ENCODE measurements at regions not wholly inside any gene's neighbourhood (a gene's known extent, or its start where the extent isn't known, plus 50 kb on each side); places are given as distances from the start of the nearest gene placed in this dataset.

DNA sequence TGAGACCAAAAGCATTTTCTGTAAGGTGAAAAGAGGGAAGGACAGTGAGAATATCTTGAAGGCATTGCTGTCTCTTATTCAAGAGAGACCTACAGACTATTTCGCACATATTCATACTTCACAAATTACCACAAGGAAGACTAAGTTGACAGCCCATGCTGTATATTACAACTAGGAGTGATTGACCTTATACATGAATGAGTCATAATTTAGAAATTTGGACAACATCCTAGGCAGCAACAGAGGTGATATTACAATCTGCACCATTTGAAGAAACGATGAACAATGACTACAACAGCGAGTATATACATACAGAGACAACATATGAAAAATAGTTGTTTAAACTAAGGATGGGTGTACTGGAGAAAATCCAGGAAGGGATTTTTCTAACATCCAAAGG is 971.7 kb downstream of the CDH11 start:
- DNase-seq = no peak

DNA sequence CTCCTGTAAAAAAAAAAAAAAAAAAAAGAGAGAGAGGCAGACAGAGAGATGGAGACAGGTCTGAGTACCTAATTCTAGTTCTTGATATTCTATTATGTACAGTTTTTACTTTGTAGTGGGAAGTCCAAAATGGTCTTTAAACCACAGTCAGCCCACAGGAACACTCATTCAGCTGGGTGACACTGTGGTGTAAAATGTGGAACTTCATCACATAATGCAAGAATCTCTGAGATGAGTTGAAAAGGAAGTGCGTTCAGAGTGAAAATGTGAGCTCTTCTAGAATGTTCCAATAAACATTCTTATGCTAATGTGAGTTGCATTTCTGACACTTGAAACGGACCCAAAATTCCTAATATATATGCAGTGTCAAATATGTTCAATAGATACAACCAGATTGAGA is 972.1 kb downstream of the CDH11 start:
- no peak for DNase-seq

DNA sequence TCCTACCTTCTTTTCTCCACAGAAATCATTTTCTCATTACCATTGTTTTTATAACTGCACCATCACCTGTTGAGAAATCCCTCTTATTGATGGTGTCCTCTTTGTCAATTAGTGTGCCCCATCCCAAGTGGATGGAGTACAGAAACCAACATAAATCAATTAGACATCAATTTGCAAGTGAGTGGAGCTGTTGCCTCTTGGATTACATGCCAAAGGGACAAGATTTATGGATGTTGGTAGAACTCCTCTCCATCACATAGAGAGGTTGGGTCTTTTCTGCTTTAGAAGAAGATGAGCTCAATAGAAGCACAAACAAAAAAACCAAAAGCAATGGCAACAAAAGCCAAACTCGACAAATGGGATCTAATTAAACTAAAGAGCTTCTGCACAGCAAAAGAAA is 973.5 kb downstream of the CDH11 start:
- no peak for DNase-seq

DNA sequence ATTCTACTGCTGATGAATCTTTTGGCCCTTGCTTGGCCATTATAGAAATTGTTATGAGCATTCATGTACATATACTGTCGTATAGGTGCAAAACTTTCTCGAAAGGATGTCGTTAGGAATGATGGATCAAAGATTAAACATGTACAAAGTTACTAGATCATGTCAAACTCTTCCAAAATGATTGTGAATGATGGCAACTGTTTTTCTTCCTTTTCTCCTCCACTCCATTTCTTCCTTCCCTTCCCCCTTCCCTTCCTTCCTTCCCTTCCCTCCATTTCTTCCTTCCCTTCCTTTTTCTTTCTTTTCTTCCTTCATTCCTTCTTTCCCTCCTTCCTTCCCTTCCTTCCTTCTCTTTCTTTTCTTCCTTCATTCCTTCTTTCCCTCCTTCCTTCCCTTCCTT is 973.9 kb downstream of the CDH11 start:
- DNase-seq = no peak

DNA sequence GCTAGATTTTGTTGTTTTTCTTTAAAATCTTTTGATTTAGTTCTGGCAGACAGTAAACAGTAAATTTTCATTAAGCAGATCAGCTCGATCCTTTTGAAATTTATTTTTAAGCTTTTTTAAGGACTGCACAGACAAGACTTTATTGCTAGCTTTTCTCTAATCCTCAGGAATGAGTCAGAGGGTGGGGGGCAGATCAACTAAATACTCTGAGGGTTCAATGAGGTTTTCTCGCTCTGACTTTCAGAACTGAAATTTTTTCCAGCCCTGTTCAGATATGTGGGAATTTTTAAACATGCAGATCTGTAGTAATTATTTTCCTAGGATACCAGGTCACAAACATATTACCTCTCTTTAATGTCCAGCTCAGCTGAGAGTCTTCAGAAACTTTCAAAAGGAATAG is 977.2 kb downstream of the CDH11 start:
- no peak for DNase-seq

DNA sequence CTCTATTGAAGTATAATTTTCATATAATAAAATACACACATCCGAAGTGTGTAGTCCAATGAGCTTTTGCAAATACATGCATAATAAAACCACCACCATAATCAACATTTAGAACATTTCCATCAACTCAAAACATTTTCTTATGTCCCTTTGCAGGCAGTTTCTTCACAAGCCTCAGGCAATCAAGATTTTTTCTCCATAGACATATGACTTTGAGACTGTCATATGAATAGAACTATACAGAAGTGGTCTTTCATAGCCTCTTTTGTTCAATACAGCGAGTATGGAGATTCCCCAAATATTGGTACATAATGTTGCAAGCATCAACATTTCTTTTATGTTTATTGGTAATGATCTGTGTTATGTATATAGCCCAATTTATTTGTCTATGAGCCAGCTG is 983.2 kb downstream of the CDH11 start:
- DNase-seq = no peak

DNA sequence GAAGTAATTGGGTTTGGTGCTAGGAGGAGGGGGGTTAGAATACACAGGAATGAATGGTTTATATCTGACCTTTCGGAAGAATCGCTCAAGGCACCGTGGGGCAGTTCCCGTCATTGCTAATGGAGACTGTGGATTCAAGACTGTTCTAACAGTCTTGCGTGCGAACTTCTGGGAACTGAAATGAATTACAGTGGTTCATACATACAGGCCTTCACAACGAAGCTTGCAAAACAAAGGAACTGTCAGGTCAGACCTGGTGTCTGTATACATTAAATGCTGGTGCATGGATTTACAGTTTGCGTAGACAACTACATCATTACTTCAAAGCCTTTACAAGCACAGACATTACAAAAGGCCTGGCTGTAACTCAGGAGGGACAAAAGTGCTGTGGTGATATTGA is 983.9 kb downstream of the CDH11 start:
- no peak for DNase-seq

DNA sequence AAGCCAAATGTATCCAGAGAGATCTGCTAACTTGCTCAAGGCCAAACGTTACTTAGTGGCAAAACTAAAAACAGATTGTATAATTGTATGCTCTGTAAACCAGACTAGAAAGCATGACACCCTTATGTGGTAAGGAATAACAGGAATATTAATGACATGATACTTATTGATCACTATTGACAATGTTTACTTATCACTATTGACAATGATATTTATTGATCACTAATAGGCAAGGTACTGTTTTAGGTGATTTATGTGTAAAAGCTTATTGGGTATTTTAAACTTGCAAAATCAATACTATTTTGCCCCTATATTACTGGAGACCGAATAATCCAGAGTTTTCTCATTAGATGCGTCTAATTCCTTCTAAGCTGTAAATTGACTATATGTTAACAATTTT is 985.1 kb downstream of the CDH11 start:
- DNase-seq = no peak

DNA sequence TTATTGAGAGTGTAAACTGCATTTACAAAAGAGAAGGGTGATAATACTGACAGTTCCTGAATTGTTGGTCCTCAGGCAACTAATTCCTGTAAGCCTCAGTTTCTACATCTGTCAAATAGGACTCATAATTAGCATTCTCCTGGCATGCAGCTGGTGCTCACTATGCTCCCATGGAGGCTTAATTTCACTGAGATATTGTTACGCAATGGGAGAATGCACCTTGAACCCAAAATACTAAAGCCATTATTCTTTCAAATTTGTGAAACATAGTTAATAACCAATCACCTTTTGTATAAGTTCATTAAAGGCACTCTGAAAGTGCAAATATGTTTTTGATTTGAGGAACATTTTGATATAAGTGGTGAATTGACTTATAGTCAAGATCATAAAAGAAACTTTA is 985.5 kb downstream of the CDH11 start:
- no peak for DNase-seq

DNA sequence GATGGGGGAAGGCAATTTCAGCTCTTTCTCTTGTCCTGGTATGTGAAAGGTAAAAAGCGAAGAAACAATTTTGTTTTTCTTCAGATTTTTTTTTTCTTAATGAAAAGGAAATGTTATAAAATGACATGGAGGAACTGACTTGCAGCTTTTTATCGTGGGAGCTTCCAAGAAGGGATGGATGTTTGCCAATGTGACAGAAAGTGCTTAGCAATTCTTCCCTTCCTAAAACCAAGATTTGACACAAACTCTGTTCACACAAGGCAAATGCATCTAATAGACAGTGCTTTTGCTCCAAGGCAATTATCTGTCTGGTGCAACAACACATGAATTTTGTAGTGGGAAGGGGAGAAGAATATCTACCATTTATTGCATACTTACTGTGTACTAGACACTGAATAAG is 988.5 kb downstream of the CDH11 start:
- no peak for DNase-seq

DNA sequence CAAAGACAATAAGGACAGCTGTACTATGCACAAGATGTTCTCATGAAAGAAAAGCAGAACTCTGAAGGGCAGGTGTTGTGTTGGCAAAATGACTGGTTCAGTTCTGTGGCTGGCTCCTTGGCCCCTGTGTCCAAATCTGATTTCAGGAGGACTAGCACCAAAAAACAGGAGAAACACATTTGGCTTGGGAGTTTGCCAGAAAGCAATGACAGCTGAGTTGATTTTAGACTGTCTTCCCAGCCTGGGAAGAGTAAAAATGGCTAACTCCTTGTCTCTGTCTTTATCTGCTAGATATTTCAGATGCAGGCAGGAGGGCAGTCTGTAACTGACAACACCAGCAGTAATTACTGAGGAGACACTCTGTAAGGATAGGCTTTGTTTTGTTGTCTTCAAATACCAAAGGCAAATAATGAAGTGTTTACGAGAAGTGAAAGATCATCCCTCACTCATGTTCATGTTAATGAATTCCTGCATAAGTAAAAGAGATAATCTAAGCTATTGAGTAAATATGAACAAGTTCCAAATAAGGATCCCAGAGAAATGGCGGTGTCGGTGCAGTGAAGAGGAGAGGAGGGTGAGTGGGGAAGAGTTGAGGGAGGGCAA is 989.0 kb downstream of the CDH11 start:
- DNase-seq = no peak

DNA sequence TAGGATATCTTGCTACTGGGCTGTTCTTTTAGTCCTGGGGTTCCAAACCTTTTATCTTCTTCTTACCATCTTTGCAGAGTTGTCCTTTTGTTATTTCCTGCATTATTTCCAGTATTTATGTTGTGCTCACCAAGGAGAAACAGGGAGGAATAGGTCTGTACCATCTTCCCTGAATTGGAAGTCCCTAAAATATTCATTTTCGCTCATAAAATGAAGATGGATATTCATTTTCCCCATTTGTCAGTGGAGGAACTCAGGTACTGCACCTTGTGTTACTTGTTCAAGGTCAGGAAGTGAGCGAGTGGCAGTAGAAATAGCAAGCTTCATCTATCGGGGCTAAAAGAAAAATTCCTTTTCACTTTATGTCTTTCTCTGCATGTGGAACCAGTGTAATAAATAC is 989.7 kb downstream of the CDH11 start:
- DNase-seq = no peak

DNA sequence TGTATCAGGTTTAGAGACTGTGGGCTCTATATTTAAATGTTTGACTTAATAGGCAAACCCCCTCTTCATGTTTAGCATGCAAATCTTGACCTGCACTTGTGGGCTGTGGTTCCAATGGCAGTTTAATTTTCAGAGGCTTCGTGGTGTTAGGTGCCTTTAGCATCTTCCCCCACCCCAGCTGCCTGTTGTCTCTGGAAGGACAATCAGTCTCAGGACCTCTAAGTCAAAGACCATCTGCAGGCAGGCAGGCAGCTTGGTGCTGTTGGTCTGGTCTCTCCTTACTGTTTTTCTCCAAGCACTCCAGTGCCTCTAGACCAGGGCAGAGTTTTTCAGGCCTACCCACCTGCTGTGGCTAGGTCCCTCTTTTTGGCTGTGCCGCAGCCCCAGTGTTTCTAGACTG is 990.4 kb downstream of the CDH11 start:
- DNase-seq = no peak

DNA sequence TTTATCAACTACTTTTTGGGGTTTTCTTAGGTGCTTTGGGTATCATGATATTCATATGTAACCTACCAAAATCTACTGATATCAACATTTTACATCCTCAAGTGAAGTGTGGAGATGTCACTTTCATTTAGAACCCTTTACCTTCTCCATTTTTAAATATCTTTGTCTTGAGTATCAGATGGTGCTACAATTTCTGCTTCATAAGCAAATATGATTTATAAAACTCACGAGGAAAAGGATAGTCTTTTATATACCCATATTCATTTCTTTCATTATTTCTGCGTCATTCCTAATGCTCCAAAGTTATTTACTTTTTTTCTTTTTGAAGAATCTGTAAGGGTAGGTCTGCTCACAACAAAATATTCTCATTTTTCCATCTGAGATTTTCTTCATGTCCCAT is 991.7 kb downstream of the CDH11 start:
- DNase-seq = no peak

DNA sequence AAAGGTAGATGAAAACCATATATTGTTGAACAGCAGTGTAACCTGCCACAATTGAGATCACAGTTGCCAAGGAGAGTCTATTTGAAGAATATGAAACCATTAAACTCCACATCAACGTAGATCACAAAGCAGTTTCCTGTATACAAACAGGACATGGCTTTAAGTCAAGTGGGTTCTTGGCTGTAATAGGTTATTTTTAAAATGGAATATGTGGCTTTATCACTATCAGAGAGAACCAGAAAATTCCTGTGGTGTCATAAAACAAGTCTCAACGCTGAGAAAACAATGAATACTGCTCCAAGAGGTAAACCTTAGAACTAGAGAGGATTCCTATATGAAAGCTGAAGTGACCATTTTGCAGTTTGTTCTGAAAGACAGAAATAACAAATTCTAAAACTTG is 999.7 kb downstream of the CDH11 start:
- no peak for DNase-seq

DNA sequence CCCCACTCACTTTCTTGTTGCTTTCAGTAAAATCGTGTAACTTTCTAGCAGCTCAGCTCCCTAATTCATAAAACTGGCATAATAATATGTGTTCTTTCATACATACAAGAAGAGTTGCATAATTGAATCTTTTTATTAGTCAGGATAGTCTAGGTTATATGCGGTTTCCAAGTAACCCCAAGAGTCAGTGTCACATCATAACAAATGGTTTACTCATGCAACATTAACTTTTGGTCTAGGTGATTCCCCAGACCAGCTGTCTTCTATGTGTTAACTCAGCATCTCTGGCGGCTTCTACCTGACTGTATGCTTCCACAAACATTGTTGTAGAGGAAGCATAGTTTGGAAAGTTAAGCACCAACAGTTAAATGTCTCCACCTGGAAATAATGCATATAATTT is 1000.4 kb downstream of the CDH11 start:
- DNase-seq = no peak

DNA sequence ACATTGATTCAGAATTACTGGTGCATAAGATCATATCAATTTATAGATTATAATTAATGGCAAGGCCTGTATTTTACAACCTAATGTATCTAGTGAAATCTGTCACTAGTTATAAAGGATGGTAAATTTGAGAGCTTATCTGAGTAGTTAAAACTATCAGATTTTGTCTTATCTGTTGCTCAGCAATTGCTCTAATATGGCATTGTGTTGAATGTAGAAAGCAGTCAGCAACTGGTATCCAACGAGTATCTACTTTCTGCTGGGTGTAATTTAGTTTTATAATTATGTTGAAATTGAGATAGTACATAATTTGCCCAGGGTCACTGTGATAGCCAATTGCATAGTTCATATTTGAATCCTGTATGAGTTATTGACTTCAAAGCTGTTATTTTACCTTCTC is 1005.7 kb downstream of the CDH11 start:
- no peak for DNase-seq

DNA sequence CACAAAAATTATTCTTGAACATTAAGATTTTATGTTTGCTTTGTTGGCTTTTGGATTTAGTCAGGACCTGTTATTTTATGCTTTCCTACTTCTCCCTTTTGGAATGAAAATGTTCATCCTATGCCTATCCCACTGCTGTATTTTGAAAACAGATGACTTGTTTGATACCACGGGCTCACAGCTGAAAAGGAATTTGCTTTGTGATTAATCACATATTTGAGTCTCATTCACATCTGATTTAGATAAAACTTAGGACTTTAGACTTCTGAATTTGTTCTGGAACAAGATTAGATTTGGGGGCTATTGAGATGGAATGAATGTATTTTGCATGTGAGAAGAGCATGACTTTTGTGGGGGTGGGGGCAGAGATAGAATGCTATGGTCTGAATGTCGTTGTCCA is 1012.6 kb downstream of the CDH11 start:
- DNase-seq = no peak

DNA sequence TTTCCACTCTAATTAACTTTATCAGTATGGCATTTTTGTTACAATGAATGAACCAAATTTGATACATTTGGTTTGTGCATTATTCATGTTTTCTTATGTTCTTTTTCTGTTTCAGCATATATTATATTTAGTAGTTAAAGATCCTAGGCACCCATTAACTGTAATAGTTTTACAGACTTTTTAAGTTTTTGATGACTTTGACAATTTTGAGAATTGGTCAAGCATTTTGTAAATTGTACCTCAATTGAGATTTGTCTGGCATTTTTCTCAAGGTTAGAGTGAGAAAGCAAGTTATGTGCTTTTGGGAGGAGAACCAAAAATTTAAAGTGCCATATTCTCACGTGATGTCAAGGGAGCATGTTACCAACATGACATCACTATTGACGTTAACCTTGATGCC is 1019.2 kb downstream of the CDH11 start:
- no peak for DNase-seq

DNA sequence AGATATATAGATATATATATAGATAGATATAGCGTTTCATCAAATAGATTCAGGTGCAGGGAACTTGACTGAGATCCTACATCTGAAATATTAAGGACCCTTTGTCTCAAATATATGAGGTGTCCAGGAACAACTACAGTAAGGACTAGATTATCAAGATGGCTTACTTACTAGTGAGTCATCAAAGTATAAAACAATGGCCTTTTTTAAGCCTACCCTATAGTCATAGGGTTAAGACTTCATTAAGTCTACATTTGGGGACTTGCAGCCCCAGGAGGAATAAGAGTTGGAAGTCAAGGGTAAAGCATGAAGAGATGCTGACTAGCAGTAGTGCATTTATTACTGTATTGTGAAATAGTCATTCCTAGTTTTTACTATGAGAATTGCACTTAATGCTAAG is 1023.4 kb downstream of the CDH11 start:
- no peak for DNase-seq

DNA sequence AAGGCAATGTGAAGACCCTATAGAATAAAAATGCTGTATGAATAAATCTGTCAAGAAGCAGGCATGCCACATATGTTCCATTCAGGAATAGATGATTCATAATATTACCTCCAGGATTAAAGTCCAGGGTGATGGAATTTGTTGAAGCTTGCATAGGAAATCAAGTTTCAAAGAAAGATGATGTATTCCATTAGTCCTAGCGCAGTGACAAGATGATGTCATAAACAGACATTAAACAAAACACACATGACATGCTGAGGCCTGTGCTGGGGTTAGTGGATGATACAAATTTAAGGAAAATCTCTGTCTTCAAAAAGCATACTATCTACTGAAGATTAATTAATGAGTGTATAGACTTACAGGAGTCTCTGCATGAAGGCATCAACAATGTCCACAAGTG is 1025.2 kb downstream of the CDH11 start:
- DNase-seq = no peak

DNA sequence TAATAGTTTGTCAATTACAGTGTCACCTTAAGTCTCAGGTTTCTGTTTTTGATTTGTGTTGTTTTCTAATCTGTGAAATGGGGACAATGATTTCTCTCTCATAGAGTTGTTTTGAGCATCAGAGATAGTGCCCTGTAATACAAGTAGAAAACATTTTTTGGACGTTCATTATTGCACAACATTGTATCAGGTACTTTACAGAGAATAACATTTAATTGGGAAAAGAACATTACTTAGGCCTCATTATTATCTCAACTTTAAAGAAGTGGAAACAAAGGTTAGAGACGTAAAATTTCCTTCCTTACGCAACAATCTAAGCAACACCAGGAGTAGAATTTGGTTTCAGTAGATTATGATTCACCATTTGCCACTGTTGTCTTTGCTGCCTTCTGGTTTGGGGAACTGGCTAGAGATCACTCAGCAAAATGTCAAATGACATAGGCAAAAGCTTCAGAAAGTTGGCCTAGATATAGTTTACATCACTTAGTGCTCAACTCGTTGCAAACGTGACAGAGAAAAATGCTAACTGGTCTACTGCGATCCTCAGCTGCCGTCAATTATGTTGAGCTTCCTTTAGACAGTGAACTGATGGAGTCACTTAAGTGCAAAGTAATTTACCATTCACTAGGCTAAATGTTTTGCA is 1026.8 kb downstream of the CDH11 start:
- DNase-seq = no peak

DNA sequence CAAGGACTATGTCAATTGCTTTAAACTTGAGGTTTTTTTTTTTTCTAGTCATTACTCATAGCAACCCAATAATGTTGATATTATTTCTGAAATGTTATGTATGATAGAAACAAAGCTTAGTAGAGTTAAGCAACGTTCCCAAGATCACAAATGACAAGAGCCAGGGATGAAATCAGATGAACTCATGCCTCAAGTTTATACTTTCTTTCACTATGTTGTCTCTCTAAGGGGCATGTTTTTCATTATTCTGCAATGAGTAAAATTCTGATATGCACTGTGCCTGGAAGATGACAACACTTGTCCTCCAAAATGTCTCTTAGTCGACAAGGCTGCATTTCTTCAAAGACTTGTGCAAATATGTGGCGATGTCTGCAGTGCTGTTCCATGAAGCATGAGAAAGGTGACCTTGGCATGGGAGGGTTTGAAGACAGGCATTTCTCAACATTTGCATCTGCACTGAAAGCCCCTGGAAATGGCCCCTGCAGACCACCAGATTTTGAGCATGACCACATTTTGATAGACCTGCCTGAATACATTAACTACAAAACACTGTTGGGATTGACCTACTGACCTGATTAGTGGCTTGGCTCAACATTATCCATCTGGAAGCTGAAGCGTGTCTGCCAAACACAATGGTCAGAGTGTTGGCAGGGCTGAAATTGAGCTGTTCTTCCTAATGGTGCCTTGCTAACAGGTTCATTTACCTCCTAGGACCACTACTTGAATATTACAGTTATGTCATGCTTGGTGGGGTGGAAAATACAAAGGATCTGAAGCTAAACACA is 1027.5 kb downstream of the CDH11 start:
- no peak for DNase-seq

DNA sequence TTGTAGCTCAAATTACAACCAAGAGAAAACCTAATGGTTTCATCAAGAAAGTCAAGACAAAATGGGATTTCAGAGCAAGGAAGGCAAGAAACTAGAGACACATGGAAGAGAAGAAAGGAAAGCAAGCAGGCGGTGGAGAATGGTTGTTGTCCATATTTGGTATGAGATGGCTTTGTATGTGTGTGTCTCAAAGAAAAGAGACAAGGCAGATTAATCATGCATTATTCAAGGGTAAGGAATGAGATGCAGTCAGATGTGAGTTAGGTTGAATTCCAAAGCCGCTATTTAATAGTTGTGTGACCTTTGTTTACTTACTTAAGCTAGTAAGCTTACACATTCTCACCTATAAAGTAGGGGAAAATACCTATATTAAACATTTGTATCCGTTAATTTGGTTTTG is 1029.6 kb downstream of the CDH11 start:
- no peak for DNase-seq

DNA sequence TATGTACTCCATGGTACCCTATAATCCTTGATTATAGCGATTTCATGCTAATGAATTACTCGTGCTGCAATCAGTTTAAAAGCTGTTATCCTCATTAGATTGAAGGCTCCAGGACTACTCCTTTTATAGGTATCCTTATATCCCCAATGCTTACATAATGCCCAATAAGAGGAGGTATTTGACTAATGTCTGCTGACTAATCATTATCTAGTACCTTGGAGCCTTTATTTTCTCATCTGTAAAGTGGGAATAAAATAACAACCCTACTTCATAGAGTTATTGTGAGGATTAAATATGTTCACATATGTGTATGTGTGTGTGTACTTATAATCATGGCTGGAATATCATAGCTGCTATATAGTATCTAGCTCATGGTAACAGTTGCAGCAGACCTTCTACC is 1031.5 kb downstream of the CDH11 start:
- no peak for DNase-seq

Data from activated naive CD4-positive, alpha-beta T cell treated with Interleukin-2 at 50 U/mL for 16 hours (primary cell).